ENCODE measurements at regions not wholly inside any gene's neighbourhood (a gene's known extent, or its start where the extent isn't known, plus 50 kb on each side); places are given as distances from the start of the nearest gene placed in this dataset.

DNA sequence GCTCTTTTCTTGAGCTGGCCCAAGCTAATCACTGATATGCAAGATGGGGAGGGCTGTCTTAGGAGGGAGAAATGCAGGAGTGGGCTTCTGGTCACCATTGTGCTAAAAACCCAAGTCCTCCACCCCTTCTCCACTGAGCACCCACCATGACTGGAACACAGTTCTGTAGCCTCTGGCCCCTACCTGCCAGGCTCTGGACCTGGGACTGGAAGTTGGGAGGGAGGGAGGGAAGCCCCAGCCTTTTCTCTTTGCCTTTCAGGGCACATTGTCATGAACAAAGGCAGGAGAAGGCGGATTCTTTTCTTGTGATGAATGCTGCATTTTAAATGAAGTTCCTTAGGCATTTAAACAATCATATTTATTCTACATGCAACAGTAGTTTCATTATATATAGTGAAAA lies 559.1 kb upstream of the TRPC7 start:
- intact Hi-C loops (cut with micrococcal nuclease; ENCODE audit: unreplicated experiment), result no loop called here
- no peaks in the 10 kb centered on the region for H3K4me1 ChIP-seq (ENCODE audit: insufficient read depth, low read length, poor library complexity, severe bottlenecking)
- ChIA-PET POLR2A (ENCODE audit: low non-redundant PET) (interaction anchor here (0.6 kb wide), 1 partner anchor 21 kb away, joined by 3 read pairs; no protein-coding TSS in a partner anchor), CTCF (no interaction called here)
- H3K36me3 ChIP-seq (ENCODE audit: insufficient read depth, low read length, poor library complexity, severe bottlenecking), result no peaks in the 10 kb centered on the region
- no peaks in the 10 kb centered on the region for H3K9me3 ChIP-seq (ENCODE audit: low read depth, low read length, poor library complexity, severe bottlenecking)
- BruUV-seq (replicated peaks), result no TSS peak
- H3K27ac ChIP-seq (ENCODE audit: low read depth, low read length, poor library complexity, severe bottlenecking), result no peak overlapping the region
- no peak overlapping the region for H3K4me3 ChIP-seq (ENCODE audit: low read depth, low read length, poor library complexity, severe bottlenecking)
- DNase-seq (ENCODE audit: low spot score), result no peak
- no peaks in the 10 kb centered on the region for H3K27me3 ChIP-seq (replicated peaks; ENCODE audit: insufficient read depth, low read depth, low read length, poor library complexity)
- TF ChIP-seq EZH2 (IDR thresholded peaks at IDR 0.05; ENCODE audit: borderline replicate concordance, low read depth, low read length, poor library complexity, severe bottlenecking), result no peak
- TF ChIP-seq CTCF (conservative IDR thresholded peaks at IDR 0.05; ENCODE audit: low read depth, low read length), result no peak

GRCh38 chr5:136910625-136911024 lies 545.3 kb upstream of the TRPC7 start:
- H3K27ac ChIP-seq (ENCODE audit: low read depth, low read length, poor library complexity, severe bottlenecking), result no peak overlapping the region
- H3K9me3 ChIP-seq (ENCODE audit: low read depth, low read length, poor library complexity, severe bottlenecking), result no peaks in the 10 kb centered on the region

DNA sequence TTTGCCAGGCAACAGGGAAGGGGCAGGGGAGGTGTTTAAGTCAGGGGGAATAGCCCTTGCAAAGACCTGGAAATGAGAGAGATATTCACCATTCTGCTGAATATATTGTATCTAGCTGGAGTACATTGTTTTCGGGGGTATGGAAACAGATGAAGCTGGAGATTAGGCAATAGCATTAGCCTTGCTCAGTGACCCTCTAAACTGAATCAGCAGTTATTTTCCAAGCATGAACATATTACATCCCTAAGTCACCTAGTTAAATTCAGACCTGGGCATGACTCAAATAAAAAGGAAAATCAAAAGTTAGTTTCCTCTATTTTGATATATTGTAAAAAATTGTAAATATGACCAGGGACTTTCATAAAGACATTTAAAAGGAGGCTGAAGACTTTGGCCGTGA lies 544.6 kb upstream of the TRPC7 start:
- H3K27me3 ChIP-seq (replicated peaks; ENCODE audit: insufficient read depth, low read depth, low read length, poor library complexity), result peaks cover 30% of the 10 kb centered on the region
- intact Hi-C loops (cut with micrococcal nuclease; ENCODE audit: unreplicated experiment), result no loop called here
- H3K27ac ChIP-seq (ENCODE audit: low read depth, low read length, poor library complexity, severe bottlenecking), result no peak overlapping the region
- TF ChIP-seq CTCF (conservative IDR thresholded peaks at IDR 0.05; ENCODE audit: low read depth, low read length) (no peak), EZH2 (IDR thresholded peaks at IDR 0.05; ENCODE audit: borderline replicate concordance, low read depth, low read length, poor library complexity, severe bottlenecking) (no peak)
- BruUV-seq (replicated peaks), result no TSS peak
- no peaks in the 10 kb centered on the region for H3K36me3 ChIP-seq (ENCODE audit: insufficient read depth, low read length, poor library complexity, severe bottlenecking)
- CTCF ChIA-PET, result no interaction called here
- H3K4me3 ChIP-seq (ENCODE audit: low read depth, low read length, poor library complexity, severe bottlenecking), result no peak overlapping the region
- DNase-seq (ENCODE audit: low spot score), result no peak
- H3K4me1 ChIP-seq (ENCODE audit: insufficient read depth, low read length, poor library complexity, severe bottlenecking), result no peaks in the 10 kb centered on the region
- H3K9me3 ChIP-seq (ENCODE audit: low read depth, low read length, poor library complexity, severe bottlenecking), result no peaks in the 10 kb centered on the region
- POLR2A ChIA-PET (ENCODE audit: low non-redundant PET), result no interaction called here

More at GRCh38 chr5:136910625-136911024, 545.3 kb upstream of the TRPC7 start:
- POLR2A ChIA-PET (ENCODE audit: low non-redundant PET), result no interaction called here
- Histone ChIP-seq H3K36me3 (ENCODE audit: insufficient read depth, low read length, poor library complexity, severe bottlenecking) (no peaks in the 10 kb centered on the region), H3K27me3 (replicated peaks; ENCODE audit: insufficient read depth, low read depth, low read length, poor library complexity) (peaks cover 30% of the 10 kb centered on the region), H3K4me3 (ENCODE audit: low read depth, low read length, poor library complexity, severe bottlenecking) (no peak overlapping the region), H3K4me1 (ENCODE audit: insufficient read depth, low read length, poor library complexity, severe bottlenecking) (no peaks in the 10 kb centered on the region)
- intact Hi-C loops (cut with micrococcal nuclease; ENCODE audit: unreplicated experiment), result no loop called here
- CTCF ChIA-PET, result no interaction called here
- BruUV-seq (replicated peaks), result no TSS peak
- TF ChIP-seq CTCF (conservative IDR thresholded peaks at IDR 0.05; ENCODE audit: low read depth, low read length), result no peak
- no peak for TF ChIP-seq EZH2 (IDR thresholded peaks at IDR 0.05; ENCODE audit: borderline replicate concordance, low read depth, low read length, poor library complexity, severe bottlenecking)
- no peak for DNase-seq (ENCODE audit: low spot score)

Data from A673 (cell line).